ENCODE measurements at regions not wholly inside any gene's neighbourhood (a gene's known extent, or its start where the extent isn't known, plus 50 kb on each side); places are given as distances from the start of the nearest gene placed in this dataset.

GRCh38 chr10:128633864-128634540 is 507.8 kb upstream of the MKI67 start:
- TF ChIP-seq CTCF (conservative IDR thresholded peaks at IDR 0.05 in 1 of 2, IDR thresholded peaks at IDR 0.05 in 1 of 2; ENCODE audit: extremely low read depth in 1 of 2, insufficient read depth in 1 of 2, low read depth in 1 of 2, low read length in 2 of 2): peak; percentile 23 to 43
- no peak for TF ChIP-seq EZH2 (IDR thresholded peaks at IDR 0.05; ENCODE audit: borderline replicate concordance, low read length)

Data from mammary epithelial cell (primary cell).